Mucosa of descending colon (tissue), 3 donors: ENCODE measurements at regions not wholly inside any gene's neighbourhood (a gene's known extent, or its start where the extent isn't known, plus 50 kb on each side); places are given as distances from the start of the nearest gene placed in this dataset.

Experiments used
- ATAC-seq: fragments of 200-7000 bp; cut with Tn5 transposase; one replicate; pipeline ENCODE4 v1.9.1; 2020; ENCODE audit warnings: mild to moderate bottlenecking, moderate library complexity
- DNase-seq, 3 donors: peaks; one replicate each; pipeline ENCODE4 v3.0.0-alpha.2; 2020
- H3K36me3 ChIP-seq: fragments of 200-600 bp; one replicate; pipeline ENCODE4 v1.8.0; 2021; ENCODE audit warnings: low read depth, mild to moderate bottlenecking
- H3K4me1 ChIP-seq: fragments of 200-600 bp; one replicate; pipeline ENCODE4 v1.8.0; 2021; ENCODE audit warnings: low read depth, mild to moderate bottlenecking
- H3K4me3 ChIP-seq: fragments of 200-600 bp; one replicate; pipeline ENCODE4 v1.8.0; 2021; ENCODE audit warnings: mild to moderate bottlenecking
- H3K9me3 ChIP-seq: fragments of 200-600 bp; one replicate; pipeline ENCODE4 v1.8.0; 2021; ENCODE audit warnings: mild to moderate bottlenecking
- CTCF ChIP-seq: fragments of 200-600 bp; IDR thresholded peaks from one replicate; pipeline ENCODE4 v1.8.0; 2022; ENCODE audit warnings: antibody characterized with exemption, mild to moderate bottlenecking
- intact Hi-C, 2 donors: fragments of 100-400 bp; cut with DNase I in 1 of 2; cut with micrococcal nuclease in 1 of 2; formaldehyde crosslinking; loops; one replicate each; pipeline versions ENCODE4 v1.11.0 to v1.11.1; 2022; cut with DNase I, micrococcal nuclease
- donor health status: DM: no; HTN: no; CAD: no; lungs with moderate emphysema.
- donor health status: DM: no; HTN: no; CAD: no.
- donor health status: DM: no; HTN: yes; CAD: no.

GRCh38 chr11:45530111-45530510 is 135.3 kb downstream of the CHST1 start:
- no peak for DNase-seq
- Histone ChIP-seq H3K9me3 (no peaks in the 10 kb centered on the region), H3K4me3 (no peak overlapping the region), H3K36me3 (no peaks in the 10 kb centered on the region), H3K4me1 (no peaks in the 10 kb centered on the region)
- no peak for ATAC-seq
- no peak for TF ChIP-seq CTCF
- intact Hi-C loops: no loop called here

GRCh38 chr11:45528435-45528834 is 137.0 kb downstream of the CHST1 start:
- intact Hi-C loops: no loop called here
- Histone ChIP-seq H3K9me3 (no peaks in the 10 kb centered on the region), H3K4me1 (no peaks in the 10 kb centered on the region), H3K4me3 (no peak overlapping the region), H3K36me3 (no peaks in the 10 kb centered on the region)
- DNase-seq (no peak), ATAC-seq (no peak)
- TF ChIP-seq CTCF: no peak

GRCh38 chr11:45527898-45528297 is 137.5 kb downstream of the CHST1 start:
- H3K4me3 ChIP-seq: no peak overlapping the region
- no peaks in the 10 kb centered on the region for H3K9me3 ChIP-seq
- no peaks in the 10 kb centered on the region for H3K36me3 ChIP-seq
- no peaks in the 10 kb centered on the region for H3K4me1 ChIP-seq
- no peak for TF ChIP-seq CTCF
- intact Hi-C loops: no loop called here
- ATAC-seq: no peak
- no peak for DNase-seq

- DNase-seq: no peak
- H3K36me3 ChIP-seq: no peaks in the 10 kb centered on the region
- H3K4me1 ChIP-seq: no peaks in the 10 kb centered on the region
- H3K4me3 ChIP-seq: no peak overlapping the region
- no peak for ATAC-seq
- no peak for TF ChIP-seq CTCF
- H3K9me3 ChIP-seq: no peaks in the 10 kb centered on the region
- intact Hi-C loops: no loop called here
These were observed 140.0 kb downstream of the CHST1 start for GRCh38 chr11:45525393-45525792.

- Histone ChIP-seq H3K4me3 (no peak overlapping the region), H3K36me3 (no peaks in the 10 kb centered on the region), H3K9me3 (no peaks in the 10 kb centered on the region), H3K4me1 (no peaks in the 10 kb centered on the region)
- DNase-seq (no peak), ATAC-seq (no peak)
- no peak for TF ChIP-seq CTCF
- intact Hi-C loops: no loop called here
These were observed 141.7 kb downstream of the CHST1 start for GRCh38 chr11:45523760-45524159.

- Histone ChIP-seq H3K4me1 (no peaks in the 10 kb centered on the region), H3K9me3 (no peaks in the 10 kb centered on the region), H3K4me3 (no peak overlapping the region), H3K36me3 (no peaks in the 10 kb centered on the region)
- no peak for TF ChIP-seq CTCF
- intact Hi-C loops: no loop called here
- DNase-seq (no peak), ATAC-seq (no peak)
These were observed 146.4 kb downstream of the CHST1 start for GRCh38 chr11:45518833-45519535.
